Gastroesophageal sphincter (tissue), 3 donors: ENCODE measurements at regions not wholly inside any gene's neighbourhood (a gene's known extent, or its start where the extent isn't known, plus 50 kb on each side); places are given as distances from the start of the nearest gene placed in this dataset.

Experiments
- CTCF ChIP-seq, 4 experiments: fragments of 200-600 bp in 2 of 4; fragments of 450-650 bp in 2 of 4; sonication (generic) in 1 of 4; IDR thresholded peaks; one replicate each; pipeline ENCODE4 v1.5.1; 2017 to 2019; ENCODE audit warnings: antibody characterized with exemption in 4 of 4, mild to moderate bottlenecking in 2 of 4, moderate library complexity in 2 of 4
- POLR2A ChIP-seq, 2 donors: fragments of 450-650 bp; IDR thresholded peaks; one replicate each; pipeline ENCODE4 v1.6.1; 2017; ENCODE audit warnings: antibody characterized with exemption in 2 of 2, mild to moderate bottlenecking in 2 of 2, moderate library complexity in 1 of 2

DNA sequence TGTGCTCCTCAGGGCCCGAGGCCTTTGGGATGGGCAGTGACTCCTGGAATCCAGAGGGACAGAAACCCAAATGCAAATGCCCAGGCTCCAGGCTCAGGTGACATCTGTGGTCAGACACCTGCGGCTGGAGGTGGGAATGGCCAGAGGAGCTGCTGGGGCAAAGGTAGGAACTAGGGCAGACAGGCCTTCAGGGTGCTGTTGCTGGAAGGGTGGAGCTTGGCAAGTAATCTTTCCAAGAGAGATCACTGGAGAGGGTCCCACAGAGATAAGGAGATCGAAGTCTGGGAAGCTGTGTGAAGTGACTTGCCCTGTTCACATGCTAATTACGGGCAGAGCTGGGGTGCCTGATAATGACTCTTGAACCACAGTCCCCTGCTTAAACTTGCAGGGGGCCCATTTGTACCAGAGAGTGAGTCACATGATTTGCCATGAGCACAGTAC is 82.4 kb downstream of the ACAA2 start:
- no peak for TF ChIP-seq CTCF (IDR thresholded peaks at IDR 0.05)
- TF ChIP-seq POLR2A (IDR thresholded peaks at IDR 0.05), result no peak
